Stimulated activated CD8-positive, alpha-beta memory T cell treated with anti-CD3 and anti-CD28 coated beads, Interleukin-12 subunit alpha, Interleukin-12 subunit beta, amount 100 ng/mL, for 1 hour (primary cell): ENCODE measurements at regions not wholly inside any gene's neighbourhood (a gene's known extent, or its start where the extent isn't known, plus 50 kb on each side); places are given as distances from the start of the nearest gene placed in this dataset.
"Not testable (repeated sequence)": the region's sequence is repeated elsewhere in the genome, so short reads cannot be mapped to it uniquely, and the experiment has no call there.

Source experiments
- DNase-seq: peaks from one replicate; pipeline ENCODE4 v3.0.0-alpha.2; 2020; ENCODE audit warnings: low read depth

DNA sequence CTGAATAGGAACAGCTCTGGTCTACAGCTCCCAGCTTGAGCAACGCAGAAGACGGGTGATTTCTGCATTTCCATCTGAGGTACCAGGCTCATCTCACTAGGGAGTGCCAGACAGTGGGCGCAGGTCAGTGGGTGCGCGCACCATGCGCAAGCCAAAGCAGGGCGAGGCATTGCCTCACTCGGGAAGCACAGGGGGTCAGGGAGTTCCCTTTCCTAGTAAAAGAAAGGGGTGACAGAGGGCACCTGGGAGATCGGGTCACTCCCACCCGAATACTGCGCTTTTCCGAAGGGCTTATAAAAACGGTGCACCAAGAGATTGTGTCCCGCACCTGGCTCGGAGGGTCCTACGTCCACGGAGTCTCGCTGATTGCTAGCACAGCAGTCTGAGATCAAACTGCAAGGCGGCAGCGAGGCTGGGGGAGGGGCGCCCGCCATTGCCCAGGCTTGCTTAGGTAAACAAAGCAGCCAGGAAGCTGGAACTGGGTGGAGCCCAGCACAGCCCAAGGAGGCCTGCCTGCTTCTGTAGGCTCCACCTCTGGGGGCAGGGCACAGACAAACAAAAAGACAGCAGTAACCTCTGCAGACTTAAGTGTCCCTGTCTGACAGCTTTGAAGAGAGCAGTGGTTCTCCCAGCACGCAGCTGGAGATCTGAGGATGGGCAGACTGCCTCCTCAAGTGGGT is 599.2 kb downstream of the REEP3 start:
- DNase-seq = not testable (repeated sequence)

- DNase-seq = no peak
Observed at GRCh38 chr10:64130152-64130551, 609.0 kb downstream of the REEP3 start.

- DNase-seq = no peak
Observed at GRCh38 chr10:64134676-64135075, 613.5 kb downstream of the REEP3 start.

GRCh38 chr10:64142395-64142794 is 621.2 kb downstream of the REEP3 start:
- no peak for DNase-seq

DNA sequence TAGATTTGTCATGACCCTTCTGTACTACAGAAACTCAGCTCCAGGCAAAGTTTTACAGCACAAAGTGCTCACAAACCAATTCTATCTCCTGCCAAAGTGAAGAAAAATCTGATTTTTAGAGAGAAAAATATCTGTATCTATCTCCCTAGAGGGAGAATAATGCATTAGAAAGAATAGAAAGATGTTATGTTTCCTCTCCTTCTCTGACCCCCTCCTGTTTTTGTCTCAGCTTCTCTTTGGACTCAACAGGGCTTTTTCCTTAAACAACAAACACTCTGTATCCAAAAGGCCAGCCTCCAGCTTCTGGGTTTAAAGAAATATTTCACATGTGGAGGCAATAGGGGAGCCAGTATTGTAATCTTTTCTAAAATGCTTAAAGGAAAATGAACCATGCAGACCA is 627.4 kb downstream of the REEP3 start:
- no peak for DNase-seq

DNA sequence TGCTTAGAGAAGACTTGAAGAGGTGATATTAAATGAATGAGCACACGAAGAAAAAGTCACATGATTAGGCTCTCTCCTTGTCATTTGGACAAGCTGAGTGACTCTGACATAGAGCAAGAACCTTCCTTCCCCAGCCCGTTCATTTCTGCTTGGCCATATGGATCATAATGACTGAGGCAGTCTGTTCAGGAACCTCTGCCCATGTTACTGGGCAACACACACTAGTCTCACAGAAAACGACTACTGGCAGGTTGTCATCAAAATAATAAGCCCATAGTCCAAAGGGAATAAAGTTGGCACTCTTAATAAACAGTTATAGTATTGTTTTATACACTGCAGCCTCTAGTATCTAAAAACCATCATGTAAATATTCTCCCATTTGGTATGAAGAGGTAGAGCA is 635.0 kb downstream of the REEP3 start:
- no peak for DNase-seq

GRCh38 chr10:64158551-64158950 is 637.4 kb downstream of the REEP3 start:
- DNase-seq = no peak

GRCh38 chr10:64159910-64160872 is 639.0 kb downstream of the REEP3 start:
- no peak for DNase-seq

DNA sequence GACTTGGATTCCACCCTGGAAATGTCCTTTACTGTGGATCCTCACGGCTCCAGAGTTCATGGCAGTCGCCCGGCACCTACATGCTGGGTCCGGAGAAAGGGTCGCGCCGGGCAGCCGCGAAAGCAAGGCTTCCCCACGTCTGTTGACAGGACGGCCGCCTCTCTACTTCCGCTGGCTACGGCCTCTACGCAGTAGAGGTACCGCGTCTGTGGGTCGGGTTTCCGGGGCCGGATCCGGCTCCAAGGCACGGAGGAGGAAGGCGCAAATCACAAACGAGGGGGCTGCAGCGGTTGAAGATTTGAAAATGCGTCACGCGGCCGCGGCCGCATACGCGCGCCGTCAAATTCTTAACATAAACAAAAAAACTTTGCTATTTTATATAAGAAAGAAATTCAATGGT is 649.6 kb downstream of the REEP3 start:
- DNase-seq = no peak

GRCh38 chr10:64173826-64174225 is 652.6 kb downstream of the REEP3 start:
- DNase-seq = no peak

GRCh38 chr10:64174666-64175255 is 653.6 kb downstream of the REEP3 start:
- DNase-seq = no peak

- no peak for DNase-seq
Observed at GRCh38 chr10:64175271-64175962, 654.2 kb downstream of the REEP3 start.

DNA sequence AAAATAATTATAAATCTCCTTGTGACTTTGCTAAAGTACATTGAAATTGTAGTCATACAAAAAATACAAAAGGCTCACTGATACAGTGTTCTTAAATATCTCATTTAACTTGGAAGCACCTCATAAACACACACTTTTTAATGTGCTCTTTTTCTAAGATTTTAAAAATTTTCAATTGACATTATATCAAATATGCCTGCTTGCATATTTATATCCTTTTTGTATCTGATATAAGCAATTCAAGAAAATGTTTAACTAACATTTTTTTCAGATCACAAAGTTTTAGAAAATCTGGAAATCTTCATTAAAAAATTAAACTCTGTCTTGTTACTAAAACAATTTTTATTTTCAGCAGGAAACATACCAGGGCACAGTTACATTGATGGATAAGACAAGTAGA is 661.5 kb downstream of the REEP3 start:
- DNase-seq = no peak

GRCh38 chr10:64191286-64191685 is 670.1 kb downstream of the REEP3 start:
- DNase-seq = no peak

- DNase-seq = no peak
Observed at GRCh38 chr10:64196638-64197315, 675.6 kb downstream of the REEP3 start.

- no peak for DNase-seq
Observed at GRCh38 chr10:64201936-64202335, 680.7 kb downstream of the REEP3 start.

GRCh38 chr10:64204504-64204903 is 683.3 kb downstream of the REEP3 start:
- DNase-seq = not testable (repeated sequence)

DNA sequence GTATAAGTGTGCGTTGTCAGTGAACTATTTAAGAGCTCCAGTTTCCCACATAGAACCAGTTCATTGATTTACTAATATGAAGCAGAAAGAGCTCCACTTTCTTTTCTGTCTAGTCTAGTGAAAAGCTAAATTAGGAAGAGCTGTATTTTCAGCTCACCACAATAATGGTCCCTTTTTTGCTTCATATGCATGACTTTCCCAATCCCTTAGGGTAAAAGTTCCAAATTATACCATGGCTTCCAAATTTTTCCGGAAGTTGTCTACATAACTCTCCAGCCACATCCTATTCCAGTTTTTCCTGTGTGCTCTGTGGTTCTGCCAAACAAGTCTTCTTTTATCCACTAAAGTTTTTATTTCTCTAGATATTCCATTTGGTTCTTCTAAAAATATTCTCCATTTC is 685.2 kb downstream of the REEP3 start:
- DNase-seq = no peak

DNA sequence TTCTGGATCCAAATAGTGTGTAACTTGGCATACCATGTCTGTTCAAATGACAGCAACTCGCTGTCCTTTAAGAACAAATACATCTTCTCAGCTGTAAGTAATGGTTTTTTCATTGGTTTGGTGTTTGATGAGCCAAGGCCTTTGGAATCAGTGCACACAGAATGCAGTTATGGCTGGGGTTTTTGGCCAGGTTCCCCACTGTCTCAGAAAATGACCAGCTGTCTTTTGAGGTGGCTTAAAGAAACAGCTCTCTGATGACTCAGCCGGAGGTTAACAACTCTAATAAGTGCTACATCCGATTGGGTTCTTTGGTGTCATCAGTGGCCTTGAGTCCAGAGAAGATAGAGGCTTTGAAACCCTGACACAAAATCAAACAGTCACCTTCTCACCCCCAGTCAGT is 688.4 kb downstream of the REEP3 start:
- no peak for DNase-seq

DNA sequence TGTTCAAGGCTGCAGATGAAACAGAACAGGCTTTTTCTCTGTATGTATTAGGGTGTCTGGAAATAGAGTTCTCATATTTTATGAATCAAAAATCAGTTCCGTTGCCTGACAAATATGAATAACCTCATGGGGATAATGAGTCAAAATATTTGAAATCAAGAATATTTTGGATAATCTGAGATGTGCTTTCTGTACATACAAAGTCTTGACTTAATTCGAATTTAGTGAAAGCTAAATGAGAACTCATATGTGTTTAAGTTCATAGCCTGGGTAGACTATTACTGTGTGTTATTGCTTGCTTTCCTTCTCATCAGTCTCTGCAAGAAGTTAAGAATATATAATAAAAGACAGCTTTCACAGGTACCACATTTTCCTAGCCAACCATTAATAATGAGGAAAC is 689.0 kb downstream of the REEP3 start:
- DNase-seq = no peak

GRCh38 chr10:64211466-64211865 is 690.3 kb downstream of the REEP3 start:
- no peak for DNase-seq

DNA sequence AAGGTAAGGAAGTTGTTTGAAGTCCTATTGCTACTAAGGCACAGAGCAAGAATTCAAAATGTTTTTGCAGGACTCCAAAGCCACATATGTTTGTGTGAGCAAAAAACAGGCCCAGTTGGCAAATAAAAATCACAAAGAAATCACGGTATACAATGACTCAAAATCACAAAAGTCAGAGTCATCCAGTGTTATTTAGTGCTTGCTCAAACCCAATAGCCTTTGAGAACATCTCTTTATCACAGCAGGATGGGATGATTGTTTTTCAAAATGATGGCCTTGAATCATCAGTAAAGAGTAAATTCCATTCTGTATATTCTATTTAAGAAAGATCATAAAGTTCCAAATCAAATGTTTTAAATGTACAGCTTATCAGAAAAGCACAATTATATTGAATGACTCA is 693.9 kb downstream of the REEP3 start:
- no peak for DNase-seq
